GM19397 (cell line): ENCODE measurements at regions not wholly inside any gene's neighbourhood (a gene's known extent, or its start where the extent isn't known, plus 50 kb on each side); places are given as distances from the start of the nearest gene placed in this dataset.

ENCODE experiments used
- ATAC-seq: cut with Tn5 transposase; IDR thresholded peaks from one replicate; pipeline ENCODE4 v1.9.1; 2021; ENCODE audit warnings: mild to moderate bottlenecking, moderate library complexity; ENCODE audit not compliant: unreplicated experiment

DNA sequence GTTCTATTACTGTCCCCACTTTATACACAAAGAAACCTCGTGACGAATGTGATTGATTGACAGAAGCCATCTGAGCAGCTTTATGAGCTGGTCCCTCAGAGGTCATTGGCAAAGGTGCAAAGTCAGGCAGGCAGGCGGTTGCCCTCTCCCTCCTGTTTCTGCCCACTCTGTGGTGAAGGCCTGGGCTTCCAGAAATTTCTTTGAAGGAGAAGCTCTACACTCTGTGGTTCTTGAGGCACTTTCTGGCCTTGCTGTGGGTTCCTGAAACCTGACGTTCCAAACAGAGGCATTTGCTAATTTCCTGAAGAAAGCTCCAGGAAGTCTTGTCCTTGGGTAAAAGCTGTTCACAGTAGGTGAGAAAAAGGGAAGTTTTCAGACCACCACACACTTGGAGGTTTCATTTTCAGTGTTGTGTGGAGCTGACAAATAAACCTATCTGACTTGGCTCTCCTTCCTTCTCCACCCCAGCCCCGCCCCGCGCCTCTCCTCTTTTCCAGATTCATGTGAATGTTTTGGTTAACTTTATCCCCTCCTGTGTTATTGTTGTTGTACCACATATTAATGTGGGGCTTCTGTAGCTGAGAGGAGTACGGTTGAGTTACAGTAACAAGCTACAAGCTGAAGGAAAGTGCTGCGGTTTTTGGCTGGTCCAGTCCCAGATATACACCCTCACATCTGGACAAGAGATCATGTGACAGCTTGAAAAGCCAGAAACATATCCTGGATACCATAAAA is 274.1 kb downstream of the CLIC5 start:
- ATAC-seq: no peak

DNA sequence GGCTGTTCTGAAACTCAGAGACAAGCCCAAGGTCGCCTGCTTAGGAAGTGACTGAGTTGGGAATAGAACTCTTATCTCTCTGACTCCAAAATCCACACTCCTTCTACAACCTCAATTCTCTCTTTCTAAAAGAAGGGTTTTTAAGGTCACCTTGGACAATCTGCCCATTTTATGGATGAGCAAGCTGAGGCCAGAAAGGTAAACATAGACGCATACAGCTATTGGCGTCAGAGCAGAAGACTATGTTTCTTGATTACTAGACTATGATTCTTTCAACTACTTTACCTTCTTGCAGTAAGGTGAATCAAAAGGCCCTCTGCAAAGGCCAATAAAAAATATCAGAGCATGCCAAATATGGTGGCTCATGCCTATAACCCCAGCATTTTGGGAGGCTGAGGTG is 276.6 kb downstream of the CLIC5 start:
- no peak for ATAC-seq

DNA sequence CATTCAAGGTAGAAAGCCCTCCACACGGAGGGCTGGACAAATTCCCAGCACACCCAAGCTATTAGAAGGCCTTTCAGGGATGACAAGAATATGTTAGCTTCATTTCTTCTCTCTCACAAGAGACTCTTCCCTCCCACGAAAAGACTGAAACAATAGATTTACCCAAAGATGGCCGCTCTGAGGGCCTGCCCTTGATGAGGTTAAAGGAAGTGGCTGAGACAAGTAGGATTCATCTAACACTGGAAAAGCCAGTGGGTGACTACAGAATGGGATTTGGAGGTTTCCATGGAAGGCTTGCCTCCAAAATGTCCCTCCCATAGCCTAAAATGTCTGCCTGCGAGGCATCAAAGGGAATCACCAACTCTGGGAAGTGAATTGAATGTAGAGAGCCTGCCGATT is 277.6 kb downstream of the CLIC5 start:
- ATAC-seq: no peak

DNA sequence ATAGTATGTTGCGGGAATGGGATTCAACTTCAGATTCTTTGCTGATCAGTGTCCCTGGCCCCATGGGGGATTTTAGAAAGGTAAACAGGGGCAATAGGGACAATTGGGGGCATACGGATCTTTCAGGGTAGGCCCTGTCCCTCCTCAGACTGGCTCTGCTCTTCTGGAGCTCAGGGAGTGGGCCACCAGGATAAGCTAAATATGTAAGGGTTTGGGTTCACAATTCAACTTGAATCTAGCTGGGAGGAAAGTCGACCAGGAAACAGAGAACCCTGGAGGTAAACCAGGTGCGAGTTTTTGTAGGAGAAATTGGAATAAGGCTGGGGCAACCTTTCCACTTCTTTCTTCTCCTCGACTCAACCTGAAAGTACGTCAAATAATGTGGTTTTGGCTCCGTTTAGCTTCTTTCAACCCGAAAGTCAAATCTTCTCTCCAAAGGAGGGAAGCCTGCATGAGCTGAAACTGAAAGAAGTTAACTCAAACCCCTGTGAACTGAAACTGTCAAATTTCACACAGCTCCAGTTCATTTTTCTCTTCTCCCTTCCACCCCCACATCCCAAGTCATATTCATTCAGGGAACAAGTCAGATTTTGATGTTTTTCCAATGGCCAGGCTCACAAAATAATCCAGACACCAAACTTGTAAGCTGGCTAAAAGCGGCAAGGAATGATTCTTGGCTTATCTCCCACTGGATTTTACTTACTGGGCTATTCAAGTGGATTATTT is 278.2 kb downstream of the CLIC5 start:
- ATAC-seq: peak; percentile 59

DNA sequence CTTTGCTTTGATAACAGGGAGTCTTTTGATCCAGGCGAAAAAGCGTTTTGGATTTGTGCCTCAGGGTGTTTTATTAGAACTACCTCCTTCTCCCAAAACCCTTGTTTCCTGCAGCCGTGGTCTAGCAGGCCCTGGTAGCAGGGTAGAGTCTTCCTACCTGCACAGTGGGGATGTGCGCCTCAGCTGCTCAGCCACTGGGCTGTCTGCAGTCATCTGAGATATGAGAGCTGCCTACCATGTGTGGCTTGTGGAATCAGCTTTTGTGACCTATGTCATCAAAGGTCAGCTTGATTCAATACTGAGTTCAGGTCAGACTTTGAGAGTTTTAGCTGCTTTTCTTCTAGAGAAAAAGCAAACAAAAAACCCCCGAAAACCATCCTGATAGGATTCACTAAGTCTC is 279.5 kb downstream of the CLIC5 start:
- no peak for ATAC-seq

DNA sequence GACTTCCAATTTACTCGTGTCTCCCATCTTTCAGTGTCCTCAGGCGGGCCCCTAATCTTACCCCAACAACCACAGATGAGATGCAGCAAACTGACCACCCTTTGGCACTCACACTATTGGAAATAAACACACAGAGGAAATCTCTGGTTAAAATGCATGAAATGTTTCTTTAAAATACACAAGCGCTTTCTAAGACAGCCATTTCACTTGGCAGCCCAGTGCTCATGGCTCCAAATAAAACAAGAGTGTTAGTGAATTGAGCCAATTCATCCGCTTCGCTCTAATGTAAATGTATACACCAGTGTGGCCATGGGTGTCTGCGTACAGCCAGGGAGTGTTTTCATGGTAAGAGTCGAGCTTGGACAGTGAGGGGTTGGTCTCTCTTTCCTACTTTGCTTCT is 282.9 kb downstream of the CLIC5 start:
- no peak for ATAC-seq

DNA sequence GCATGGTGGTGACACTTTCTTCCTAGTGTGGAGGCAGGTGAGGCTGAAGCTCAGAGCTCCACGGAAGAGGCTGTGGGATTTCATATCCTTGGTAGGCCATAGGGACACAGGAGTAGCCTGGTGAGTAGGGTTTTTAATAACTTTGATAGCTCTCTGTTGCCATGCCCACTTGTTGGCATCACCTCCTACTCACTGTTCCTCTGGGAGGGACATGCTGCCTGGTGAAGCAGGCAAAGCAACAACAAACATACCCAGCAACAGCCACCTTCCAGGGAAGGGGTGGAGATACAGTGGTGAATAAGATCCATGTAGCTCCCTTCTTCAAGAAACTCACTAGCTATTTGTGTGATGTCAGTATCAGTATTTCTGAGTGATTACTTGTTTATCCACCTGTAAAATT is 285.4 kb downstream of the CLIC5 start:
- no peak for ATAC-seq

DNA sequence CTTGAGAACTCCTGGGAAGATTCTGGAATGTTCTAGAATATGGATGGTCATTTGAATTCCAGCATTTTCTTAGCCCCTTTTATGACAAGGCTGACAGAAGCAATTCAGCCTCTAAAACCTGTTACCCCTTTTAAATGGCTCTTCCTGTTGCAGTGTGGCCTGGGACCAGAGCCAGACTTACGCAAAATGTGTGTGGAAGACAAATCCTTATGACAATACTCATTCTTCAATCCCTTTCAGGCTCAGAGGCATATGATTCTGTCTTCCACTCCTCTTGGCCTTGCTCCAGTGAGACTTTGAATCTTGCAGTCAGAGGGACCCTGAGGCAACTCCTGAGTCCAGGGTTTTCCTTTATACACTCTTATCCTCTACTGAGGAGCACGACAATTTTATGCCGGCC is 287.0 kb downstream of the CLIC5 start:
- no peak for ATAC-seq

DNA sequence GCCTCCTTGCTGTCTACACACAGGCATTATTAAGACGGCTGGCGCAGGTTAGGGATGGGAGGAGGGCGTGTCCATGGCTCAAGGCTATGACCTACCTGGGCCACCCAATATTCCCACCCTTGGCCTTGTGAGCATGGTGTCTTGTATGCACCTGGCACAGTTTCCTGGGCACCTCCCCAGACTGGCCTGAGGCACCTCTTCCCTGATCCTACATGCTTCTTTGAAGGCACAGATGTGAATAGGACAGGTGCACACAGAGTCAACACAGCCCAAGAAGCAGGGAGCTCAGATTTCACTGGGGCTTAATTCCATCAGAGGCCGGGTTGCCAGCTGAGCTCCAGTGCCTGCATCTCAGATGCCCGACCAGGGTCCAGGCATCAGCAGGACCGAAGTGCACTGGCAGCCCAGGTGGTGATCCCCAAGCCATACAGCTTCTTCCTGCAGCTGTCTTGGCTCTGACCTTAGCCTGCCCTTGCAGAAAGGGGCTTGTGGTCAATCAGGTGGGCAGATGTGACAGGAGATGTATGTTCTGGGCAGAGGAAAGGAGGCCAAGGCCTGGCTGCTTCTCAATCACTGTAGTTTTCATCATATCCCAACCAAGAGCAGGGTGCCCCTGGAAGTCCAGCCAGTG is 287.7 kb downstream of the CLIC5 start:
- ATAC-seq: no peak

DNA sequence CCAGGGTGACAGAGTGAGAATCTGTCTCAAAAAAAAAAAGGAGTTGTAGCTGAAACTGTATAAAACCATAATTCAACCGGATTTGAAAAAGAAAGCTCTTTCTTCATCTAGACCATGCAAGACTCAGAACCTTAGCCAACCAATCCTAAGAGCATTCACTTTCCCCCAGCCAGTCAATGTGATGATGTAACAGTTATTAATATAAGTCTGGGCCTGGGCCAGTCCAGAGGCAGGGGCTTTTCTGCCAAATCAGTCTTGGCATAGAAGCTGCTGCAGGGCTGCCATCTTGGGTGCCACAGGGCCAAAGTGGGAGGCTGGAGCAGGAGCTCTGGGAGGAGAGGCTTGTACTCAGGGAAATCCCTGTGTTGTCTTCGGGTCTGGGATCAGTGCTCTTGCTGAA is 288.4 kb downstream of the CLIC5 start:
- no peak for ATAC-seq

DNA sequence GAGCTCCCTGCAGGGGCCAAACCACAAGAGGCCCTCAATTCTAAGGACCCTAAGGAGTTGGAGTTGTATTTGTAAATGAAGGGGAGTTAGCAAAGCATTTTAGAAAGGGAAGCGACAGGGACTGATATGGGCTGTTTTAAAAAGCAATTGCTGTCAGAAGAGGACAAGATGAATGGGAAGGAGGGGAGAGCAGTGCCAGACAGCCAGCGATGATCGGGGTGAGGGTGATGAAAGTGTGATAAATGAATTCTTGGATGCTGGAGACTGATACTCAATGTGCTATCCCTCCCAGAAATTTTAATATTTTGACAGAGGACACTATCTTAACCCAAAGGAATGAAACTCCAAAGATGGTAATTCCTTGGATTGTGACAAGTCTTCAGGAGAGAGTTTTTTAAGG is 289.2 kb downstream of the CLIC5 start:
- no peak for ATAC-seq

DNA sequence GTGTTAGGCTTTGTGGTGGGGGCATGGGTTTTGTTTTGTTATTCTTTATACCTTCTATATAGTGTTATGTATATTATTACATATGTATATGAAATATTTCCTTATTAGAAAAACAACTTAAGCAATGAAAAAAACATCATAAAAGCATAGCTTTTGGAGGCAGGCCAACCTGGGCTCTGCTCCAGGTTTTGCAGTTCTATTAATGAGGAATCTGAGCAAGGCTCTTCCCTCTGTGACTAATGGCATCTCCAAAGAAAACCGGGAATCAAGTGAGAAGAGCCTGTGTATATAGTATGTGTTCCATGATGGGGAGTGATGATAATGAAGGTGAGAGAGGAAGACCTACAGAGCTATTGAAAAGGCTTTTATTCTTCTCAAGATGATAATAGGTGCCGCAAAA is 291.1 kb downstream of the CLIC5 start:
- ATAC-seq: no peak

DNA sequence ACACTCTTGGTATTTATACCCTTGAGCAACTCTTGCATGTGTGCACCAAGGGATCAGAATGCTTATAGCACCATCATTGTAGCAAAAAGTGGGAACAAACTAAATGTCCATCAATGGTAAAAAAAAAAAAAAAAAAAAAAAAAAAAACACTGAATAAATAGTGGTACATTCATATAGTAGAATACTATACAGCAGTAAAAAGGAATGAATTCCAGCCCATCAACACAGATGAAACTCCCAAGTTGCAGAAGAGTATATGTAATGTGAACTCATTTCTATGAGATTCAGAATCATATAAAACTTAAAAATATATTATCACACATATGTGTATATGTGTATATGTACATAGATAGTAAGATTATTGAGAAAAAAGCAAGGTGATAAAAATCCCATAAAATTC is 291.6 kb downstream of the CLIC5 start:
- no peak for ATAC-seq

DNA sequence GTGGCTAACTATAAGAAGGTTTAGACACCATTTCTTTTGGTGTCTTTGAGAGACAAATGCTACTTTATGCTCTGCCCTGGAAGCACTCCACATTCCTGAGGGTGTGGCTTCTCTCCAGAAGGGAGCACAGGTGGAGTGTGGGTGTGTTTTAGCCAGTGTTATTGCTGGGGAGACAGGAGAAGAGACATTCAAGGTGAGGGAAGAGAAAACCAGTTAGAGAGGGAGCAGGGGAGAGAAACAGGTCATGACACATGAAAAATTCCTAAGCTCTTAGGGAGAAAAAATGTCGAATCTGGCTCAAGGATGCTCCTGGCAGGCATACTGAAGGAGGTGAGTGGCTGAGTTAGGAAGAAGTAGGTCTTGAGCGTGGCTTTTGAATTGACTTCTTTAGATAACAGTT is 292.8 kb downstream of the CLIC5 start:
- no peak for ATAC-seq

DNA sequence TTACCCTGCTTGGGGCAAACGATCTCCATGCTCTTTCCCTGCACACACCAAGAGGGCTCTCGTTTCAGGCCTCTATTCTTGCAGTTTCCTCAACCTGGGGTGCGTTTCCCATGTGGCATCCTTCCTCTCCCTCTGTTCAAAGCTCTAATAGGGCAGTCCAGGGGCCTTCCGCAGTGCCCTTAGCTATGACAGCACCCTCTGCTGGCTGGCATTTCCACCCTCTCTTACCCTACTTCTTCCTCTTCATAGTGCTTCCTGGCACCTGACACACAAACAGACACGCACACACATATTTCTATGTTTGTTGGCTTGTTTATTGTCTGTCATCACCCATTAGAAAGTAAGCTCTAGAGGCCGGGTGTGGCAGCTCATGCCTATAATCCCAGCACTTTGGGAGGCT is 294.0 kb downstream of the CLIC5 start:
- ATAC-seq: no peak

DNA sequence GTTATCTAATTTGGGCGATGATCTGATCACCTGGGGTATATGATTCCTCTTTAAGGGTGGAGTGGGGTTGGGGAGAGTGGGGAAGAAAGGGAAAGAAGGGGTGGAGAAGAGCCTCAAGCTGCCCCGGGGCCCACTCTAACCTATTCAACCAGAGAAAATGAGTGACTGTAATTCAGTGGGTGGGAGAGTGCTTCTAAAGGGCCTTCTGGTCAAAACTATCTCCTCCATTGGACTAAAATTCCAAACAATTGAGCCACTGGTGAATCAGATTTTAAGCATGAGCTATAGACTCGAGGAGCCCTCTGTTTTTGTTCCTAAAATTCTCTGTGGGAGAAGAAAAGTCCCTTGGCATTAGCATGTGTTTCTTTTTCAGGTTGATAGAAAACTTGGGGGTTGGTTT is 296.8 kb downstream of the CLIC5 start:
- ATAC-seq: no peak

DNA sequence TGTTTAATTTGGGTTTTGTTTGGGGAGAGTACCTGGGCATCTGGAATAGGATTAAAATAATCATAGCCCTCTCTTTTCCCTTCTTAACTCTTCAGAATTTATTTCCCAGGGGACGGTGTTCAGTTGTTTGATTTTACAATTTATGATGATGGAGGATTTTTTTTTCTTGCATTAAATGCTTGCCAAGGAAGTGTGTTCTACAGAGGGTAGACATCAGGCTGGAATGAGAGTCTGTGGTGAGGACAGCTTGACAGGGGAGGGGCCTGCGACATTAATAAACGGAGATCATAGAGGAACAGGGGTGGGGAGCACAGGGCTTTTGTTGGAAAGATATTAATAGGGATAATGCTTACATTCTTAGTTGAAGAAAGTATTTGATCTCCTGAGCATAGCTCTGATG is 297.5 kb downstream of the CLIC5 start:
- no peak for ATAC-seq

DNA sequence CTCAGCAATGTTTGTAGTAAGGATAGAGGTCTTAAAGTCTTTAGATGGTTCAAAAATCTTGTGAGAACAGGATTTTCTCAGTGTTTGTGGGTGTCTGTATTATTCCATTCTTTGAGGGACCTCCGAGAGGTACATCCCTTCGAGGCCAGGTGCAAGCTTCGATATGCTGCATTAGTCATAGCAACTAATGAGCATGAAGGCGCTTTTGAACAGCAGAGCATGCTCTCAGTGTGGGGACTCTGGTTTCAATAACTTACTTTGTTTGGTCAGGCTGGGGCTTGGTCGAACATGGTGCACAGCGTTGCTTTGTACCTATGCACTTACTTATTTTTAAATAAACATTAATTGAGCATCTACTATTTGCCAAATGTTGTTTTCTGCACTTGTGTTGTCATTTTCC is 297.9 kb downstream of the CLIC5 start:
- no peak for ATAC-seq

DNA sequence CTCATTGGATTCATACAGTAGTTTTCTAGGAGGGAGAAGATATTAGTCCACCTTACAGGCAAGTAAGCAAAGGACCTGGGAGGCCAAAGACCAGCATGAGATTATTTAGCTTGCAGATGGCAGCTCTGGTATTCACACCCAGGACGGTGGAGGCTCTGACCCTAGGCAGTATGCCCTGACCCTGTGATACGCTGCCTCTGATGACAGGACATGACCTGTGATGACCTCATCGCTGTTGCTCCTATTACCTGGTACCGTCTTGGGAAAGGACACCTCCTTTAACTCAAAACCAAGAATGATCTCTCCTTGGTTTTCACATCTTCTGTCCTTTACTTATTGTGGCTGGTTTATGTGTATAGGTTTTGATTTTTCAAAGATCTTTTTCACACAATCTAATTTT is 298.6 kb downstream of the CLIC5 start:
- ATAC-seq: no peak

DNA sequence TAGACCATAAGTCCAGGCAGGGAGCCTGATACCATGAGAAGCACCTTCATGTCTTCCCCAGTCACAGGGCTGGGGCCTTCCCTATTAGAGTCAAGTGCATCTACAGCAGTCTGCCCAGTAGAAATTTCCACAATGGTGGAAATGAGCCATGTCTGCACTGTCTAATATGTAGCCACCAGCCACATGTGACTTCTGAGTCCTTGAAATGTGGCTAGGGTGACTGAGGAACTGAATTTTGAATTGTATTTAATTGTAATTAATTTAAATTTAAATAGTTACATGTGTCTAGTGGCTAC is 300.2 kb downstream of the CLIC5 start:
- no peak for ATAC-seq

DNA sequence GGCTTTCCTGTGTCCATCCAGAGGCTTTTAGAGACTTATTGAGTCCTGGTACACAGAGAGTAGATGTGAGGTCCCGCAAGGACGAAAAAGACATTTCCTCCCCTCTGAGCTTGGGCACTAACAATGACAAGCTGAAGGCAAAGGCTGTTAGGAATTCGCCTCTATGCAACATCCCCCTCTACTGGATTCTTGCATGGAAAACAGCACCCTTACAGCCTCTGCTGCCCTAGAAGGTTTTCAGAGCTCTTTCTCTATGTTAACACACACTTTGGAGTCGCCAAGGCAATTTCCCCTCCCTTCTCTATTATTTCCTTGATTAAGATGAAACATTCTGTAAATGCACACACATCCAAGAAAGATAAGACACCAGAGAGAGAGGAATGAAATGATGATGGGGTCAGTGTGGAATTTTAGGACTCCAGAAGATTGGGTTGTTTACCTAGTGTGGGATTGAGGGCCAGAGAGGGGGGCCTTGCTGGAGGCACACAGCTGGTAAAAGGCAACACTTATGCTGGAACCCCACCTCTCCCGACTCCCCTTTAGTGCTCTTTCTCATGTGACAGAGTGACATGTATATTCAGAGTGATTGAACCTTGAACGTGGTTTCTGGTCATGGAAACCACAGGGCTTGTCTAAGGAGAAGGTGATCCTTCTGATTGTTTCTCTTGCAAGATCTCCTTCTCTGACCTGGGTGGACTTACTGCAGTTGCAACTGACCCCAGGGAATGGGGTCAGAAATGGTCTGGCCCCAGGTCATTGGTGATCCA is 300.7 kb downstream of the CLIC5 start:
- ATAC-seq: no peak
